NCI-H1105 treated with DMSO at 0.1 percent for 48 hours (cell line): ENCODE measurements at regions not wholly inside any gene's neighbourhood (a gene's known extent, or its start where the extent isn't known, plus 50 kb on each side); places are given as distances from the start of the nearest gene placed in this dataset.
"Not testable (repeated sequence)": the region's sequence is repeated elsewhere in the genome, so short reads cannot be mapped to it uniquely, and the experiment has no call there.

Experiments
- DNase-seq: peaks from one replicate; lab custom pipeline; 2025; lab: John Stamatoyannopoulos, UW

DNA sequence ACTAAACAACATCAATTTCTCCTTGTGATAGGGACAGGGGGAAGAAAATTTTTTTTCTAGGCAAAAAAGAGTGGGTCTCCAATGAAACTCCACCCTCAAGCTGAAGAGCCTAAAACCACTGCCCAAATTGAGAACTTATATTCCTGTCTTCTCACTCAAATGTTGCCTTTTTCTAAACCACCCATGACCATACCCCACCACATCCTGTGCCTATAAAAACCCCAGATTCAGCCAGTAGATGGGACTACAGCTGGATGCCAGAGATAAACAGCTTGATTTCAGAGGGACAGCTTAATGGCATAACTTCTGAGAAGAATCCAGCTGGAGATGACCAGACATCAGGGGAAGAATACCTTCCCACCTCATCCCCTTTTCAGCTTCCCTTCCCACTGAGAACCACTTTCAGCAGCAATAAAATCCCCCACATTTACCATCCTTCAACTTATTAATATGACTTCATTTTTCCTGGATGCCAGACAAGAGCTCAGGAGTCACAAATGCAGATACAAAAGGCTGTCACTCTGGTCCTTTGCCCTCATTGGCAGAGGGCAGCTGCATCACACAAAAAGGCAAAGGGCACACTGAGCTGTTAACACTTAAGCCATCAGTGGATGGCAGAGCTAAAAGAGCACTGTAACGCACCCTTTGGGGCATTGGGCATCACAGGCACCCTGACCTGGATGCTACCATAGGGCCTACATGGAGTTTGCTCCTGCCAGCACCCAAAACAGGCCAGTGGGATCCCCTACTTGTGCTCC lies 972.5 kb upstream of the CTNND2 start:
- no peak for DNase-seq

DNA sequence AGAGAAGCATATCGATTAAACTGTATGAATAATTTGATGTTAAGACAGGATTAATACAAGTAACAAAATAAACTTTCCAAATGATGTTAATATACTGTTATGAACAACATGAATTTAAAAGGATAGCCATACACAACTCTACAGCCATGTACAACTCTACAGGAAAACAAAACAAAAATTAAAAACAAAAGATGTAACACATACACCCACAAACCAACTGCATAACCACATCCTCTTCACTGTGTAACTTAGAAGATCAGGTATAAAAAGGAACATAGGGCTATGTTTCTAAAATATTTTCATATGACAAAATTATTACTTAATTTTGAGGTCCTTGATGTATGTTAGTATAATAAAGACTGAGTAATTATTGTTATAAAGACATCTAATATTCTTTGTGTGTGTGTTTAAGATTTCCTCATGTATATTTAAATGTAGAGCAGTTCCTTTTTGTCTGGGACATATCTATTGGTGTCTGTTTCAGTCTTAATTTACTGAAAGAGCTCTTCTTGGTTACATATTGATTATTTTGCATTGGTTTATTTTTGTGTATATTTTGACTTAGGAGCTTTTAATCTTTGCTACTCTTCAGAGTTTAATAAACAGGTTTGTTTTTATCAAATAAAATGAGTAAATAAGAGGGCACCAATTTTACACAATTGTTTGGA lies 966.8 kb upstream of the CTNND2 start:
- DNase-seq: no peak

DNA sequence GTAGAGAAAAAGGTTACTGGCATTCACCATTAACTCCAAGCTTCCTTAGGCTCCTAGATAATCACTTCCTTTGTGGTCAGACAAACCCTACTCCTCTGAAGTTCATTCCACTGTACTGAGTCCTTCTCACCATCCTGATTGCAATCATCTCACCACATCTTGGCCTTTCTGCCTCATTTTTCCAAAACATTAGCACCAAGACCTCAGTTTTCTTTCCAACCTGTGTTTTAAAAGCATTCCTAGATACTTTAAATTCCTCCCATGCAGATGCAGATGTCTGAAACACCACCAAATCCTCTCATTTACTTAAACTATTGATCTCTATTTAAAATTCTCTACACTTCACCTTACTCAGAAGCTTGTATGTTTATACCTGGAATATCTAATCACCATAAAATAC lies 961.3 kb upstream of the CTNND2 start:
- no peak for DNase-seq

GRCh38 chr5:12861886-12862654 lies 957.8 kb upstream of the CTNND2 start:
- DNase-seq: no peak

DNA sequence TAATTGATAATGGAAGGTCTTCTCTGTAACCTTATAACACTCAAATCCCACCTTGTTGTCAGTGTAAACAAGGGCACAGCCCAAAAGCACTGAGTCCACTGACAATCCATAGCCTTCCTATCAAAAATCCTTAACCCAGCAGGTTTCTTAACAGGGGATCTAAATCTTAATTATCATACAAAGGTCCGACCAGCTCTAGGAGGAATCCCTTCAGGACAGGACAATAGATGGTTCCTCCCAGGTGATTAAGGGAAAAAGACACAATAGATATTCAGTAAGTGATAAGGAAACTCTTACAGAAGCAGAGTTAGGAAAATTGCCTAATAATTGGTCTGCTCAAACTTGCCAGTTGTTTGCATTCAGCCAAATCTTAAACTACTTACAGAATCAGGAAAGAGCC lies 951.9 kb upstream of the CTNND2 start:
- not testable (repeated sequence) for DNase-seq

DNA sequence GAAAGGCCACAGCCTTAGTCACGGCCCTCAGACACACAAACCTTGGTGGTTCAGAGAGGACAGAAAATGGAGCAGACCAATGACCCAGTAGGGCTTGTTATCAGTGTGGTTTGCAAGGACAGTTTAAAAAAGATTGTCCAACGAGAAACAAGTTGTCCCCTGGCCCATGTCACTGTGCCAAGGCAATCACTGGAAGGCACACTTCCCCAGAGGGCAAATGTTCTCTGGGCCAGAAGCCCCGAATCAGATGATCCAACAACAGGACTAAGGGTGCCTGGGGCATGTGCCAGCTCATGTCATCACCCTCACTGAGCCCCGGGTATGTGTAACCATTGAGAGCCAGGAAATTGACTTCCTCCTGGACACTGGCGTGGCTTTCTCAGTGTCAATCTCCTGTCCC lies 950.1 kb upstream of the CTNND2 start:
- no peak for DNase-seq

GRCh38 chr5:12851761-12852160 lies 947.5 kb upstream of the CTNND2 start:
- no peak for DNase-seq

DNA sequence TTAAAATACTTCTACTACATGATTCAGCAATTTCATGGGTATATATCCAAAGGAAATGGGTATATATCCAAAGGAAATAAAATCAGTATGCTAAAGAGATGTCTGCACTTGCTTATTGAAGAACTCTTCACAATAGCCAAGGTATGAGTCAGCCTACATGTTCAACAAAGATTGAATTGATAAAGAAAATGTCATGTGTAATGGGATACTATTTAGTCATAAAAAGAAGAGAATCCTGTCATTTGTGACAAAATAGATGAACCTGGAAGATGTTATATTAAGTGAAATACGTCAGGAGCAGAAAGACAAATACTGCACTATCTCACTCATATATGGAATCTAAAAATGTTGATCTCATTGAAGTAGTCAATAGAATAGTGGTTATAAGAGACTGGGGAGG lies 944.5 kb upstream of the CTNND2 start:
- DNase-seq: no peak

- no peak for DNase-seq
These were observed 941.4 kb upstream of the CTNND2 start for GRCh38 chr5:12845549-12846159.

- no peak for DNase-seq
These were observed 936.7 kb upstream of the CTNND2 start for GRCh38 chr5:12840972-12841371.

- no peak for DNase-seq
These were observed 933.3 kb upstream of the CTNND2 start for GRCh38 chr5:12837592-12837991.

DNA sequence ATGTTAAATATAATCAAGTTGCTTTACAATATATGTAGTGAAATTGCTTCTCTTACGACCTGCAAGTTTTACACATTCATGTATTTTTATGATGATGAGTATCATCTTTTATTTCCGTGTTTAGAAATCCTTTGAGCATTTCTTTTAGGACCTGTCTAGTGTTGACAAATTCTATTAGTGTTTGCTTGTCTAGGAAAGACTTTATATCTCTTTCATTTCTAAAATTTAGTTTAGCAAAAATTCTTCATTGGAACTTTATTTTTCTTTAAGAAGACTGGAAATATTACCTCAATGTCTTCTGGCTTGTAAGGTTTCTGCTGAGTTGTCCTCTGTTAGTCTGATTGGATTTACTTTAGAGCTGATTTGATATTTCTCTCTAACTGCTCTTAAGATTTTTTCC lies 920.9 kb upstream of the CTNND2 start:
- DNase-seq: no peak

- DNase-seq: no peak
These were observed 901.0 kb upstream of the CTNND2 start for GRCh38 chr5:12805165-12805698.

GRCh38 chr5:12799165-12799564 lies 894.9 kb upstream of the CTNND2 start:
- no peak for DNase-seq

DNA sequence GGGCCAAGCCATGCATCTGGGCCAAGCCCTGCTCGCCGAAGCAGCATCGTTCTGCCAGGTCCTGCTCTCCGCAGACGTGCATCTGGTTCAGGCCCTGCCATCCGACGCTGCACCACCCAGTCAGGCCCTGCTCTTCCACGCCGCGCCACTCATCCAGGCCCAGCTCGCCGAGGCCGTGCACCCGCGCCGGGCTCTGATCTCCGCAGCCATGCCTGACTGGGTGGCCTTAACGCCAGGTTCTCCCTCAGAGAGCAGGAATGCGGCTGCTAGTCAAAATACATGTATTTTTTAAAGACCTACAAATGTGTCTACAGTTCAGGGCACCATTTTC lies 891.1 kb upstream of the CTNND2 start:
- no peak for DNase-seq

DNA sequence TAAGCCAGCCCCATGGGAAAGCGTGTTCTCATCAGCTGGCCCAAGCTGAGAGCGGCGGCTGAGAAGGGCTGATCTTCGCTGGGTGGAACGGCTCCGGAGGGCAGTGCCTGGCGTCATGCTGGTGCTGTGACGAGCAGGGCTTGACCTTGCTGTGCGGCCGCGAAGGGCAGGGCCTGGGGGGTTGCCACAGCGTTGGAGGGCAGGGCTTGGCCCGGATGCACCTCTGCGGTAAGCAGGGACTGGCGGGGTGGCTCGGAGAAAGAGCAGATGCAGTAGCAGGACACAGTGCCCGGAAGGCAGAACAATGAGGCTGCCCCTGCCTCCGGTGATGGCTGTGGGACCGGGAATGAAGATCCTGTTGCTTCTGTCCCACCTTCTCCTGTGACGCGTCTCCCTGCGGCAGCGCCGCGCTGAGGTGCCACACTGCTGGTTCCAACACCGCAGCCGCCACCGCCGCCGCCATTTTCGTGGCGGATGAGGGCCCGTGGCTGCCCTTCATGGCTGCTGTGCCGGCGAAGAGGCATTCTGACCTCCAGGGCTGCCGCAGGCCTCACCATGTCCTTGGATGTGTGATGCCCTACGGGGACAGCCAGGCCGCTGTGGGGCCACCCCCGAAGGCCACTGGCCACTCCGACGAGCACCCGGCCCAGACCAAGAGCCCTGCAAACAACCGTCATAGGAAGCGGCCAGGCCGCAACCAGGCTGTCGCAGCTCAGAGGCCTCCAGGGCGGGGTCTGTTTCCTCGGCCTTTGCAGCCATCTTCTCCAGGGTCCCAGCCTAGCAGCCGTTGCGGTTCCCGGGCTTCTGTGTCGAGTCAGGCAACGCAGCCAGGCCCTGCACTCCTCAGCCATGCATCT lies 890.5 kb upstream of the CTNND2 start:
- no peak for DNase-seq

GRCh38 chr5:12793373-12793772 lies 889.1 kb upstream of the CTNND2 start:
- DNase-seq: no peak

DNA sequence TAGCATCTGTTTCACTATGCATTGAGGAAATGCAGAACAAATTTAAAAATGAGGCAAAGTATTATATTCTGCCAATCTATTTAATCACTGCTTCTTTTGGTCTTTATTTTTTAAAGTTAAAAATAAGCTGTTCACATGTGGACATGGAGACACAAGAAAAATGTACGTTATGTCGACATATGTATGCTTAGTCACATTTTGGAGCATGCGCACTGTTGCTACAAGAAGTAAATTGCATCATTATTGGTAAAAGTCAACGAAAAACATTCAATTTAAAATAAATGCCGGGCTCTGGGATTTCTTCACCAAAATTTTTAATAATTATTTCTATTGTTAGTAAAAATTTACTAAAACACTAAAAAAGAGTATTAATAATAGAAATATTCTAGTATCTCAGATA lies 876.3 kb upstream of the CTNND2 start:
- DNase-seq: no peak

DNA sequence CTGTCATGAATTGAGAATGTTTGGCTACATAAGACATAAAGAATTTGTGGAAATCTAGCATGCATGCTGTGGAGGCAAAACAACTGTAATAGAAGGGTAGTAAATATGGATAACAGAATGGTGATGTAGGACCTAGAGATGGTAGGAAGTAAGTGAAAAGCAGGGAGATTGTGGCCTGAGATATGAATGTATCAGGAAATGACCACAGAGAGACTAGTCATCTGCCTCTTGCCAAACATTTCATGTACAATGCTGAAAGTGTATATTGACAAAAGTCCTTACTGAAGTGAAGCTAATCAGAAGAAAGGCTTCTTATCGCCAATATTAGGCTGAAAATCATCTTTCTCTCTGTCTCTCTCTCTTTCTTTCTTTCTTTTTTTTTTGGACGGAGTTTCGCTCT lies 873.1 kb upstream of the CTNND2 start:
- no peak for DNase-seq

GRCh38 chr5:12772276-12772675 lies 868.0 kb upstream of the CTNND2 start:
- DNase-seq: no peak

DNA sequence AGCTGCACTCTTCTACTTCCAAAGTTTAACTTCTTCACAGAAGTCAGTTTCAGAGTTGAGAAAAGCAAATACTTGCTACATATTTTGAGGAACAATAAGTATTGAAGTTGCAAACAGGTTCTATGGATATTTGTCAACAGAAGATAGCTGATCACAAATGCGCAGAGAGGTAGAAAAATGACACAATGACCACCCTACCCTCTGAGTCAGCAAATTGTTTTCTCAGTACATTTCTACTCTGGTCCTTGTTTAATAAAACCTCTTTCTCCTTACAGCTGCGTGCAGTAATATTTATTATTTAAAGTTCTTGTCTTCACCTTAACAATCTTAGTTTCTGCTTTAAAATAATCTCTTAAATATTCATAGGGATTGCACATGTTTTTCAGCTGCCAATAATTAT lies 855.1 kb upstream of the CTNND2 start:
- DNase-seq: no peak

DNA sequence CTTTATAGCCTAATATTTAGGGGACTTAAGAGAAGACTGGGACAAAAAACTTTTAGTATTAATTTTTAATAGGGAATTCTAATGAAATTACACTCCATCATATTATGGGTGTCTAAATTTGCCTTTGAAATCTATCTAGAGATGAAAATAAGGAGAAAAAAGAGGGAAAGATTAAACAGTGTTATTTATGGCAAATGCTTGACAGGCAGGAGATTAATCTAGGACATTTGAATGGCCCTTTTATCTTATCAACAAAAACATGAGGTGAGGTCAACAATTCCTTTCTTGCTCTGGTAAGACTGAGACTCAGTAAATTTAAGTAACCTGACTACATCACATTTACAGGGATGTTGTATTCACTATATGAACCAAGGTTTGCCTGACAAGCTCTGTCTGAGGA lies 852.8 kb upstream of the CTNND2 start:
- no peak for DNase-seq
